DOHH2 (cell line): ENCODE measurements at regions not wholly inside any gene's neighbourhood (a gene's known extent, or its start where the extent isn't known, plus 50 kb on each side); places are given as distances from the start of the nearest gene placed in this dataset.

Source experiments
- EZH2phosphoT487 ChIP-seq: fragments of 200-600 bp; sonication (generic); IDR thresholded peaks from 2 replicates; pipeline ENCODE4 v1.6.1; 2017; ENCODE audit warnings: borderline replicate concordance, mild to moderate bottlenecking, antibody characterized with exemption, low read length, moderate library complexity, mixed read lengths
- TF ChIP-seq, protein P1 (sequence below): fragments of 200-600 bp; sonication (generic); IDR thresholded peaks from one replicate; pipeline ENCODE4 v1.5.1; 2014; ENCODE audit warnings: antibody characterized with exemption, mild to moderate bottlenecking, low read depth, low read length; ENCODE audit not compliant: poor library complexity, severe bottlenecking

DNA sequence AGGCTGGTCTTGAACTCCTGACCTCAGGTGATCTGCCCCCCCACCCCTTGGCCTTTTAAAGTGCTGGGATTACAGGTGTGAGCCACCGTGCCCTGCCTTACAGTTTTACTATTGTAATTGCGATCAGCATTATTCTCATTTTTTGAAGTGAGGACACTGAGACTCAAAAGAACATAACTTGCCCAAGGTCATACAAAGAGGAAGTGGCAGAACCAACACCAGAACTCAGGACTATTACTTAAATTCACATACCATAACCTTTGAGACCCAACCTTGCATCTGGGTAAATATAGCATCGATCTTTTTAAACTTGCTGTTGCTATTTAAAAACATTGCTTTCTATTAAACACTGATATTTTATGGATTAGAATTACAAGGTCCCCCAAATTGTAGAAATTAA, 54.2 kb downstream of the FOXI1 start:
- TF ChIP-seq, protein P1, sequence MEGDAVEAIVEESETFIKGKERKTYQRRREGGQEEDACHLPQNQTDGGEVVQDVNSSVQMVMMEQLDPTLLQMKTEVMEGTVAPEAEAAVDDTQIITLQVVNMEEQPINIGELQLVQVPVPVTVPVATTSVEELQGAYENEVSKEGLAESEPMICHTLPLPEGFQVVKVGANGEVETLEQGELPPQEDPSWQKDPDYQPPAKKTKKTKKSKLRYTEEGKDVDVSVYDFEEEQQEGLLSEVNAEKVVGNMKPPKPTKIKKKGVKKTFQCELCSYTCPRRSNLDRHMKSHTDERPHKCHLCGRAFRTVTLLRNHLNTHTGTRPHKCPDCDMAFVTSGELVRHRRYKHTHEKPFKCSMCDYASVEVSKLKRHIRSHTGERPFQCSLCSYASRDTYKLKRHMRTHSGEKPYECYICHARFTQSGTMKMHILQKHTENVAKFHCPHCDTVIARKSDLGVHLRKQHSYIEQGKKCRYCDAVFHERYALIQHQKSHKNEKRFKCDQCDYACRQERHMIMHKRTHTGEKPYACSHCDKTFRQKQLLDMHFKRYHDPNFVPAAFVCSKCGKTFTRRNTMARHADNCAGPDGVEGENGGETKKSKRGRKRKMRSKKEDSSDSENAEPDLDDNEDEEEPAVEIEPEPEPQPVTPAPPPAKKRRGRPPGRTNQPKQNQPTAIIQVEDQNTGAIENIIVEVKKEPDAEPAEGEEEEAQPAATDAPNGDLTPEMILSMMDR: no peak
- TF ChIP-seq EZH2phosphoT487: no peak
